Osteocyte (in vitro differentiated cells): ENCODE measurements at regions not wholly inside any gene's neighbourhood (a gene's known extent, or its start where the extent isn't known, plus 50 kb on each side); places are given as distances from the start of the nearest gene placed in this dataset.

Source experiments
- DNase-seq: peaks from one replicate; pipeline ENCODE4 v3.0.0; 2021; ENCODE audit warnings: mixed read lengths; ENCODE audit not compliant: unreplicated experiment; ENCODE audit errors: extremely low spot score
- H3K27ac Mint-ChIP-seq: one replicate; pipeline ENCODE4 v1.8.0; 2021; ENCODE audit warnings: mild to moderate bottlenecking, mixed read lengths; ENCODE audit not compliant: unreplicated experiment
- H3K27me3 Mint-ChIP-seq: one replicate; pipeline ENCODE4 v1.8.0; 2021; ENCODE audit warnings: mixed read lengths; ENCODE audit not compliant: unreplicated experiment
- H3K36me3 Mint-ChIP-seq: one replicate; pipeline ENCODE4 v1.8.0; 2021; ENCODE audit warnings: mixed read lengths; ENCODE audit not compliant: unreplicated experiment
- H3K4me1 Mint-ChIP-seq: one replicate; pipeline ENCODE4 v1.8.0; 2021; ENCODE audit warnings: mixed read lengths; ENCODE audit not compliant: unreplicated experiment
- H3K4me3 Mint-ChIP-seq: one replicate; pipeline ENCODE4 v1.8.0; 2021; ENCODE audit warnings: mild to moderate bottlenecking, moderate library complexity, mixed read lengths; ENCODE audit not compliant: unreplicated experiment
- H3K9me3 Mint-ChIP-seq: one replicate; pipeline ENCODE4 v1.8.0; 2021; ENCODE audit warnings: mixed read lengths; ENCODE audit not compliant: unreplicated experiment
- CTCF ChIP-seq: fragments of 200-600 bp; sonication (generic); IDR thresholded peaks from 2 replicates; pipeline ENCODE4 v1.5.0; 2021; ENCODE audit warnings: antibody characterized with exemption, mild to moderate bottlenecking, moderate library complexity

- DNase-seq, result no peak
- Mint-ChIP-seq H3K9me3 (no peaks in the 10 kb centered on the region), H3K27ac (no peak overlapping the region), H3K4me3 (no peak overlapping the region), H3K27me3 (peaks cover 6% of the 10 kb centered on the region), H3K36me3 (no peaks in the 10 kb centered on the region), H3K4me1 (peaks cover 16% of the 10 kb centered on the region)
- no peak for TF ChIP-seq CTCF
Observed at GRCh38 chr13:73212482-73212881, 153.7 kb downstream of the KLF5 start.

GRCh38 chr13:73210218-73210883 lies 151.5 kb downstream of the KLF5 start:
- Mint-ChIP-seq H3K27ac (no peak overlapping the region), H3K36me3 (no peaks in the 10 kb centered on the region), H3K27me3 (peaks cover 6% of the 10 kb centered on the region), H3K9me3 (no peaks in the 10 kb centered on the region), H3K4me3 (no peak overlapping the region), H3K4me1 (peaks cover under 1% of the 10 kb centered on the region)
- no peak for DNase-seq
- no peak for TF ChIP-seq CTCF

- DNase-seq, result no peak
- Mint-ChIP-seq H3K27me3 (peaks cover 15% of the 10 kb centered on the region), H3K4me1 (no peaks in the 10 kb centered on the region), H3K27ac (no peak overlapping the region), H3K9me3 (no peaks in the 10 kb centered on the region), H3K36me3 (no peaks in the 10 kb centered on the region), H3K4me3 (no peak overlapping the region)
- TF ChIP-seq CTCF, result no peak
Observed at GRCh38 chr13:73204952-73205351, 146.1 kb downstream of the KLF5 start.

- peaks cover 15% of the 10 kb centered on the region for H3K27me3 Mint-ChIP-seq
Observed at GRCh38 chr13:73201626-73202025, 142.8 kb downstream of the KLF5 start.

GRCh38 chr13:73198991-73199411 lies 140.2 kb downstream of the KLF5 start:
- no peak overlapping the region for H3K4me3 Mint-ChIP-seq
- H3K36me3 Mint-ChIP-seq, result no peaks in the 10 kb centered on the region
- TF ChIP-seq CTCF, result no peak
- H3K9me3 Mint-ChIP-seq, result no peaks in the 10 kb centered on the region
- no peak overlapping the region for H3K27ac Mint-ChIP-seq
- no peaks in the 10 kb centered on the region for H3K4me1 Mint-ChIP-seq
- H3K27me3 Mint-ChIP-seq, result peaks cover 17% of the 10 kb centered on the region
- DNase-seq, result no peak

More at GRCh38 chr13:73201626-73202025, 142.8 kb downstream of the KLF5 start:
- Mint-ChIP-seq H3K36me3 (no peaks in the 10 kb centered on the region), H3K9me3 (no peaks in the 10 kb centered on the region), H3K4me3 (no peak overlapping the region), H3K4me1 (no peaks in the 10 kb centered on the region), H3K27ac (no peak overlapping the region)
- no peak for DNase-seq
- TF ChIP-seq CTCF, result no peak
